HG02678 (cell line): ENCODE measurements at regions not wholly inside any gene's neighbourhood (a gene's known extent, or its start where the extent isn't known, plus 50 kb on each side); places are given as distances from the start of the nearest gene placed in this dataset.
A peak's percentile ranks its signal among the peaks of the same experiment; 100 is the strongest.
"Not testable (repeated sequence)": the region's sequence is repeated elsewhere in the genome, so short reads cannot be mapped to it uniquely, and the experiment has no call there.

ENCODE experiments used
- ATAC-seq: cut with Tn5 transposase; IDR thresholded peaks from one replicate; pipeline ENCODE4 v1.9.1; 2021; ENCODE audit warnings: mild to moderate bottlenecking, moderate library complexity; ENCODE audit not compliant: unreplicated experiment

DNA sequence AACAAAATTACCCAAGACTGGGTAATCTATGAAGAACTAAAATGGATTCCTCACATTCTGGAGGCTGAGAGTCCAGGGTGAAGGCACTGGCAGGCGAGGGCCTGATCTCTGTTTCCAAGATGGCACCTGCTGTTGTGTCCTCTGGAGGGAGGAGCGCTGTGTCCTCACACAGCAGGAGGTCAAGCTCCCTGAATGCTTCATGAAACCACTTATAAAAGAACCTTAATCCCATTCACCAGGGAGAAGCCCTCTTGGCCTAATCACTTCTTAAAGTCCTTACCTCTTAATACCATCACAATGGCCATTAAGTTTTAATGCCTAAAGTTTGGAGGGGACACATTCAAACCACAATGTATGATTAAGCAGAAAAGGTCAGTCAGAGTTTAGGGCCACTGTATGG is 172.4 kb downstream of the EMP1 start:
- no peak for ATAC-seq

DNA sequence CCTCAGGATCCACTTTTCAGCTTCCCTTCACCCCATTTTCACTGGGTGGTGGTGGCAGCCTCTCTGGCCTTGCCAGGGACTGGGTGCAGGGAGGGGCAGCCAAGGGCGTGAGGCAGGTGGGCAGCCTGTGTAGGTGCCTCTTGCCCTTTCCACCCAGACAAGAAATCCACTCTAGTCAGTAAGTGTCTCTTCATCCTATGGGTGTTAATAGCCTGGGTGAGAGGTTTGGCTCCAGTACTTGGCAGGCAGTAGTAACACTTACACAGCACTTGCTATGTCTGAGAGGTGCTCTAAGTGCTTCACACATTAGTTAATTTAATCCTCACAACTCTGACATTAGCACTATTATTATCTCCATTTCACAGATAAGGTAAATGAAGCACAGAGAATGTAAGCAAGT is 171.9 kb downstream of the EMP1 start:
- no peak for ATAC-seq

- no peak for ATAC-seq
These were observed 171.4 kb downstream of the EMP1 start for GRCh38 chr12:13367973-13368372.

DNA sequence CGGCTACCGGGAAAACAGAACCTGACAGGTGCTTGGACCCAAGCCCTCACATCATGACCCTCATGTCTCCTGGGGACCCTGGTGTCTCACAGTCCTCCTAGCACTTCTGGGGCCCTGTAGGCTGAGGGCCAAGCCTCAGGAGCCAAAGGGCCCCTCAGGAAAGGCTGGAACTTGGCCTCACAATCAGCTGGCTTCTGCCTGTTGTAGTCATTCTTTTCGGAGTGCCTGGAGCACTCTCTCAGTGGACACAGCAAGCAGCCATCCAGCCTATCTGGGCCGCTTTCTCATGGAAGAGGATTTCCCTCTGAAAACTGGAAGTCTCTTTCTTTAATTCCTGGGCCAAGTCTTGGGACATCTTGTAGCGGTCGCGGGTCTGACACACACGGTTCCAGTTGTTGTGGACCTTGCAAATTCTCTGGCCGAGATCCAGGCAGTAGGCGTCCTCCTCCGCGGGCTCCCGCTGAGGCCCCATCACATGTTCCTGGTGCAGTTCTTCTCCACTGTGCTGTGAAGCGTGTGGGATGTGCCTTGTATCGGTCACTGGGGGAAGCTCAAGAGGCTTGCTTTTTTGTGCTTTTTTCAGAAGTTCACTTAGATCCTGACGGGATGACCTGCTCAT is 169.3 kb downstream of the EMP1 start:
- ATAC-seq: no peak

DNA sequence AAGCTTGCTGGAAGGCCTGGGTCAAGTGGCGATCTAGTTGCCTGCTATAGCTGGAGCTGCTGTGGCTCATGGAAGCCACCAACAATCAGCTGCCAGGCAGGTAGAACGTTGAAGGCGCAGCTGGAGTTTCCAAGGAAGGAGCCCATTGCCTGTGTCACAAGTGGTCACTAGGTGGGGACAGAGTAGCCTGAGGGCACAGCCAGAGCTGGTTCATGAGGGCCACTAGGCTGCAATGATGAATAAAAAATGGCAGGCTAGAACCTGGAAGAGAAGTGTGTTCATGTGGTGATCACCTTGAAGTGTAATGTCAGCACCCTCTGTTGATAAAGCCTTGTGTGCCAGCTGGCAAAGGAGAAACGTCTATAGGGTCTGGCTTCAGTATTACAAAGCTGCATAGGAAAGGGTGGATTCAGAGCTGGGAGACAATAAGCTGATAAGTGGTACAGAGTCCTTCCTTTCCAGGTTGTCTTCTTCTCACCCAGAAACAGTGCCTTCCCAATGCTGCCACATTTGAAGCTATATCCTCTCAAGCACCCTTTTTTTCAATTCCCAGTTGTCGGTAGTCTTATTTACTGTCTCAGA is 165.8 kb downstream of the EMP1 start:
- peak; percentile 92 for ATAC-seq

DNA sequence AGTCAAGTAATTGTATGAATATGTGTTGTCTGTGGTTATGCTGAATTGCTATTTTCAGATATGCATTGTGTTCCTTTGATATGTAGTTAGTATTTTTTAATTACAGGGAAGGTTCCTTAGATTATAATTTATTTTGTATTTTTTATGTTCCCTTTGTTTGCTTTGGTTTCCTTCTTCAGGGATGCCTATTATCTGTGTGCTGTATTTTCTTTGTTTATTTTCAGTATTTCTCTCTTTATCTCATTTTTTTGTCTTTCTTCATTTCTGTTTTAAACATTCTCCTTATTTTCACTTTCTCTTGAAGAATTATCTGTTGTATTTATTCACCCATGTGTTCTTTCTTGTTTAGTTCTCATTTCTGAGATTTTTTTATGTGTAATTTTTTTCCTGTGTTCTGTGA is 163.1 kb downstream of the EMP1 start:
- no peak for ATAC-seq

DNA sequence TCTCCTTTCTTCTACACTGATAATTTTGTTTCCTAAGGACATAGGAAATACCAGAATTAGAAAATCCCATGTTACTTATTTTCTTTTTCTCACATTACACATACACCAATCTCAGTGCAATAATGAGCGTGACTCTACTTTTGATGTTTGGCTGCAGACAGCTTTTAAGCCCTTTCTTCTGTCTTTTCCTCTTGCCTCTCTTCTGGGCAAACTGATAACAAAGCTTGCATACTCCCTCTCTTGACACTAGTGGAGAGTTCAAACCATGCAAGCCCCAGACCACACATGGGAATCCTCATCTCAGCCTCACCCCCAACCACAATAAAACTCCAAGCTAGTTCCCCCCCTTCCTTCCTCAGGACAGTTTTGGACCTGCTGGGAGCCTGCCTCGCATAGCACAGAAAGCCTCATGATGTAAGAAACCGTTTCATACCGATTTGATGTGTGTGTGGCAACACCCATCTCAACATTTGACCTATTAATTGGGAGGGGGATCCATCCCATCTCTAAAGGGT is 161.9 kb downstream of the EMP1 start:
- no peak for ATAC-seq

DNA sequence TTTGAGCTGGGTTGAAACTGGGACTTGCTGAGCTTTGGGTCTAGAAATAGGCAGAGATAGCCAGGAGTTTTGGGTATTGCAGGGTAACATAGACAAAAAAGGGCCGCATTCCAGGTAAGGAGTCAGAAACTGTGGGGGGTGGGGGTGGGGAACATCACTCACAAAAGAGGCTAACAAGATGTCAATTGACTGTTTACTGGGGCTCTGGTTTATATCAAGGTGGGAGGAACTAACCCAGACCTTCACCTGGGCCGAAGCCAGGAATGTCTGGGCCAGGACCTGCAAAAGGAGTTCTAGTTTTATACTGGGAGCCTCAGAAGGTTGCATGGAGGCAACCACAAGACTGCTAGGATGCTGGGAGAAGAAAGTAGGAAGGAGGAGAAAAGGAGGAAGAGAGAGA is 154.4 kb downstream of the EMP1 start:
- ATAC-seq: no peak

DNA sequence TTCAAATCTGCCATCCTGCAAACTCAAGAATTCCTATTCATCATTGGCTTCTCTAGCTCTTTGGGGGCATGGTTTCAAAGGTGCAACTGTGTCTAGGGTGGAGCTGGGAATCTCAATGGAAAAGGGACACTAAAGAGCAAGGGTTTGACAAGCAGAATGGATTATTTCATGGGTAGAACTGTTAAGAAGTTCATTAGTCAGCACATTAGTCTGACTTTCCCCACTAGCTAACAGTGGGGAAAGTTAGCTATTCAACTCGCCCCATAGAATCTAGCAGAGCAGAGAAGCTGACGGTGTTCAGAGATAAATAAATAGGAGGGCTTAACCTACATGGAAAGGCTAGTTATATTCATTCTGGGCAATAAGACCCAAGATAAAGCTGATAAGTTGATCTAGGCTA is 153.9 kb downstream of the EMP1 start:
- no peak for ATAC-seq

DNA sequence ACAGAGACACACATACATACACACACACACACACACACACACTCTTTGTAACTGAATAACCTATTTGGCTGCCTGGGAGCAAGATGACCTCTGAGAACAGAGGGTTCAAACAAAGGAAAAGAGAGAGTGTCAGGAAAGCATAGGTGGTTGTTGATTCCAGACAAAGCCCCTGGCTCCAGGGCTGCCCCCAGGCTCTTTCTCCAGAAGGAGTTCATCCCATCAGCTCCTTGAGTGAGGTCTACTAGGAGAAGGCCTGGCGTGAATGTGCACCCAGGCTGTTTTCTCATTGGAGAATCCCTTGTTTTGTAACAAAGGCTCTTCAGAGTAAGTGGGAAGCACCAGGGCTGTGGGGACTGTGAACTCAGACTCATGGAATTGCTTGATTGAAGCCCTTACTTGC is 151.9 kb downstream of the EMP1 start:
- ATAC-seq: no peak

GRCh38 chr12:13347241-13348043 is 150.9 kb downstream of the EMP1 start:
- ATAC-seq: no peak

GRCh38 chr12:13345722-13346121 is 149.2 kb downstream of the EMP1 start:
- no peak for ATAC-seq

GRCh38 chr12:13343375-13343774 is 146.8 kb downstream of the EMP1 start:
- no peak for ATAC-seq

DNA sequence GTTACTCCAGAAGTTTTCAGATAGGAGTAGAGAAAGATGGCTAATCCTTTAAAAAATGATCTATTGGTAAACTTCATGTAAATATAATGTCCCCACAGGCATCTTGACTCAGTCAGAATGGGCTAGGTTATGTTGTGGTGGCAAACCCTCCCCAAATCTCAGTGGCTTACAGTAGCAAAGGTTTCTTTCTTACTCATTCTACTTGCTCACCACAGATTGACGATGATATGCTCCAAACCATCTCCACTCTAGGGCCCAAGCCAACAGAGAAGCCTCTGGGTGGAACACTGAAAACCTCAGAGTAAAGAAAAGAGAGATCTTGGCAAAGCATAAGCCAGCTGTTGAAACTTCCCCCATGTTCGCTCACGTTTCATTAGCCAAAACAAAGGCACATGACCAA is 146.4 kb downstream of the EMP1 start:
- ATAC-seq: no peak

DNA sequence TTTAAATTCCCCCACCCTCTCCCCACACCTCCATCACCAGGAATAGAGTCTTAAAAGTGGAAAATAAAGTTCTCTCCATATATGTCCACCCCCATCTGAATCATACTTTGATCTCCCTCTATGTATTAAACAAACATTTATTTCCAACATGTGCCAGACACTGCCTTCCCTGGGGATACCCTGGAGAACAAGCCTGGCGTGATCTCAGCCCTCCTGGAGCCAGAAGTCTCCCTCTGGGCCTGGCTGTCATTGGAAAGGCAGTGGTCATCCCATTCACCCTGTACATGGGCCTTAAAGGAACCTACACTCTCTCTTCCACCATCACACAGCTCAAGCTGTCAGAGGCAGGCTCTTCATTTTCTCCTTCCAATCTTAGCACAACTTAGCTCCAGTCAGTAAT is 143.6 kb downstream of the EMP1 start:
- no peak for ATAC-seq

DNA sequence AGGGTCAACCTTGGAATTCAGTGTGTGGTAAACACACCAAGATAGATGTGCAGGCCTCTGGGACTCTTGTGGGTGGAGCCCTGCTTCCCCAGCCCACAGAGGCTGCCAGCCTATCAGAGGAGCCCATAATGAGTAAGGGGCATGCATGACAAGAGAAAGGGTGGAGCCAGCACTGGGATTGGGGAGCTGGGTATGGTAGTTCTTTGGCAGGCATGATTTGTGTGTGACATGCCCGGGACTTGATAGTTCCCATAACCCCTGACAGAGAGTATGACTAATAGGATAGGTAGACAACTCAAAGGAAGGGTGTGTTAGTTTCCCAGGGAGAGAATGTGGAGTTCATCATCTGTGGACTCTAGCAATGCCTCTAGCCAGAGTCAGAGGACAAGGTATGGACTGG is 143.0 kb downstream of the EMP1 start:
- ATAC-seq: no peak

DNA sequence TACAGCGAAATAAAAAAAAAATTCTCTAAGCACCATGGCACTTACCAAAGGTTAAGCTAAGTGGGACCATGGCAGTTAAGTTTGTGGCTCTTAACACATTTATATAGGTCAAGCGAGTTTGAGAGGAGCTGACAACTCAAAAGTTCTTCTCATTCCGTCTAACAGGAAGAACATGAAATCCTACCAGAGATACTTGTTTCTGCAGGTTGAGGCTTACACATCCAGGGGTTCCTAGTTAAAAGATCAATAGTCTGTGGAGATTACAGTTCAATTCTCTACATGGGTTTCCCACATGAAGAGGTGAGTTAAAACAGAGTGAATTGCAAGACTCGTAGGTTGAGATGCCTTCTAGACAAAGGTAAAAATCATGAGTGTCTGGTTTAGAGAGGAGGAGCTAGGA is 142.6 kb downstream of the EMP1 start:
- ATAC-seq: no peak

- no peak for ATAC-seq
These were observed 141.3 kb downstream of the EMP1 start for GRCh38 chr12:13337791-13338190.

- no peak for ATAC-seq
These were observed 139.7 kb downstream of the EMP1 start for GRCh38 chr12:13336216-13336615.

DNA sequence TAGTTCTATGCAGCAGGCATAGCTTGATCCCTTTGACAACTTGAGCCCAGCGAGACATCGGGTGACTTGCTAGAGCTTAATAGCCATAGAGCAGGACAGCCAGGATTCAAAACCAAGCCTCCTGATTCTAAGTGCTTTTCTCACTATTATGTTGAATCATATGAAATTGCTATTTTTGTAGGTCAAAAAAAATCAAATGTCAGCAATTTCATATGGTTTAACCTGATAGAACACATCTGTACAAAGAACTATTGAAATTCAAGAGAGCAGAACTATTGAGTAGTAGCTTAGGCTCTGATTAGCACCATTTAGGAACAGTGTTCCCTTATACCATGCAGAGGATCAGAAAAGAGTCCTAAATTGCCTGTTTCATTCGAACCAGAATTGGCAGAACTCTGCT is 132.0 kb downstream of the EMP1 start:
- no peak for ATAC-seq

DNA sequence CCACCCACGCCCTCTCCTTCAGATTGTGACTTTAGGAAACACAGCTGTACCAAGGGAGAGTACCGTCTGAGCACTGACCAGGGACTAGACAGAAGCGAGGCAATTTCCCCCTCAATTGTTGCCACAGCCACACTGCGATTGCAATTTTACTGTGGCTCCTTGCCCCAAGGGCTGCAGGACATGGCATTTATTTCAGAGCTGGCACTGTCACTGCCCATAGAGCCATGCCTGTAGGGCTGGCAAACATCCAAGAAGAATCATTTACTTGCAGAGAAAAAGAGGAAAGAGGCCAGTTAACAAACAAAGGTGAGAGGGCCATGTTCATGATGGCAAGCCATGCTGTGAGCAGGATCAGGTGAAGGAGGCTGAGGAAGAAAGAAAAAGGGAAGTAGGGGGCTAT is 129.6 kb downstream of the EMP1 start:
- ATAC-seq: no peak

- ATAC-seq: not testable (repeated sequence)
These were observed 128.5 kb downstream of the EMP1 start for GRCh38 chr12:13325037-13325436.
